H7 (cell line): ENCODE measurements at regions not wholly inside any gene's neighbourhood (a gene's known extent, or its start where the extent isn't known, plus 50 kb on each side); places are given as distances from the start of the nearest gene placed in this dataset.
"Not testable (repeated sequence)": the region's sequence is repeated elsewhere in the genome, so short reads cannot be mapped to it uniquely, and the experiment has no call there.

Experiments
- DNase-seq: peaks from one replicate; pipeline ENCODE4 v3.0.0; 2012
- H3K27me3 ChIP-seq: 2 replicates; pipeline ENCODE4 v1.6.0; 2011; ENCODE audit warnings: mild to moderate bottlenecking, low read length; ENCODE audit not compliant: control insufficient read depth, insufficient read depth
- H3K36me3 ChIP-seq: replicated peaks from 2 replicates; pipeline ENCODE4 v1.5.1; 2011; ENCODE audit warnings: low read length; ENCODE audit not compliant: control insufficient read depth, insufficient read depth
- H3K4me3 ChIP-seq: 2 replicates; pipeline ENCODE4 v1.5.1; 2011; ENCODE audit warnings: low read depth, mild to moderate bottlenecking, control low read depth, low read length, moderate library complexity; ENCODE audit not compliant: insufficient read depth

- Histone ChIP-seq H3K36me3 (no peaks in the 10 kb centered on the region), H3K4me3 (no peak overlapping the region), H3K27me3 (no peaks in the 10 kb centered on the region)
- DNase-seq = no peak
Observed at GRCh38 chr14:37862263-37862662, 266.8 kb downstream of the TTC6 start.

- Histone ChIP-seq H3K4me3 (no peak overlapping the region), H3K27me3 (no peaks in the 10 kb centered on the region)
Observed at GRCh38 chr14:37864128-37864527, 268.7 kb downstream of the TTC6 start.

GRCh38 chr14:37864861-37865718 lies 269.7 kb downstream of the TTC6 start:
- DNase-seq = no peak
- H3K27me3 ChIP-seq = no peaks in the 10 kb centered on the region
- H3K36me3 ChIP-seq = no peaks in the 10 kb centered on the region
- H3K4me3 ChIP-seq = no peak overlapping the region

More at GRCh38 chr14:37864128-37864527, 268.7 kb downstream of the TTC6 start:
- no peaks in the 10 kb centered on the region for H3K36me3 ChIP-seq
- DNase-seq = no peak

GRCh38 chr14:37865719-37866549 lies 270.5 kb downstream of the TTC6 start:
- no peak overlapping the region for H3K4me3 ChIP-seq
- no peaks in the 10 kb centered on the region for H3K36me3 ChIP-seq
- DNase-seq = no peak
- no peaks in the 10 kb centered on the region for H3K27me3 ChIP-seq

GRCh38 chr14:37869633-37870032 lies 274.2 kb downstream of the TTC6 start:
- no peaks in the 10 kb centered on the region for H3K27me3 ChIP-seq
- H3K36me3 ChIP-seq = no peaks in the 10 kb centered on the region
- no peak overlapping the region for H3K4me3 ChIP-seq
- no peak for DNase-seq

GRCh38 chr14:37870170-37870569 lies 274.7 kb downstream of the TTC6 start:
- Histone ChIP-seq H3K27me3 (no peaks in the 10 kb centered on the region), H3K36me3 (no peaks in the 10 kb centered on the region), H3K4me3 (no peak overlapping the region)
- DNase-seq = no peak

- no peaks in the 10 kb centered on the region for H3K36me3 ChIP-seq
- no peaks in the 10 kb centered on the region for H3K27me3 ChIP-seq
- no peak overlapping the region for H3K4me3 ChIP-seq
- no peak for DNase-seq
Observed at GRCh38 chr14:37870632-37871346, 275.4 kb downstream of the TTC6 start.

GRCh38 chr14:37874065-37874428 lies 278.6 kb downstream of the TTC6 start:
- not testable (repeated sequence) for DNase-seq, H3K36me3 ChIP-seq, H3K4me3 ChIP-seq, H3K27me3 ChIP-seq

GRCh38 chr14:37874429-37875109 lies 279.1 kb downstream of the TTC6 start:
- peak; percentile 62 for DNase-seq
- H3K36me3 ChIP-seq = no peaks in the 10 kb centered on the region
- no peaks in the 10 kb centered on the region for H3K27me3 ChIP-seq
- no peak overlapping the region for H3K4me3 ChIP-seq

GRCh38 chr14:37888234-37888633 lies 292.8 kb downstream of the TTC6 start:
- Histone ChIP-seq H3K27me3 (no peaks in the 10 kb centered on the region; the same call in 1 of the 2 replicates), H3K4me3 (no peak overlapping the region), H3K36me3 (no peaks in the 10 kb centered on the region)
- DNase-seq = no peak

- no peak for DNase-seq
- H3K36me3 ChIP-seq = no peaks in the 10 kb centered on the region
- H3K27me3 ChIP-seq = no peaks in the 10 kb centered on the region; the same call in 1 of the 2 replicates
- H3K4me3 ChIP-seq = no peak overlapping the region
Observed at GRCh38 chr14:37889087-37889486, 293.7 kb downstream of the TTC6 start.

- no peak for DNase-seq
Observed at GRCh38 chr14:37890095-37890494, 294.7 kb downstream of the TTC6 start.

GRCh38 chr14:37891500-37891899 lies 296.1 kb downstream of the TTC6 start:
- H3K27me3 ChIP-seq, DNase-seq, H3K36me3 ChIP-seq, H3K4me3 ChIP-seq: not testable (repeated sequence)

More at GRCh38 chr14:37890095-37890494, 294.7 kb downstream of the TTC6 start:
- H3K27me3 ChIP-seq = no peaks in the 10 kb centered on the region; the same call in 1 of the 2 replicates
- no peak overlapping the region for H3K4me3 ChIP-seq
- H3K36me3 ChIP-seq = no peaks in the 10 kb centered on the region

GRCh38 chr14:37894463-37894862 lies 299.0 kb downstream of the TTC6 start:
- DNase-seq = no peak
- Histone ChIP-seq H3K4me3 (no peak overlapping the region), H3K36me3 (no peaks in the 10 kb centered on the region), H3K27me3 (no peaks in the 10 kb centered on the region; the same call in 1 of the 2 replicates)
